Endothelial cell of umbilical vein (primary cell): ENCODE measurements at regions not wholly inside any gene's neighbourhood (a gene's known extent, or its start where the extent isn't known, plus 50 kb on each side); places are given as distances from the start of the nearest gene placed in this dataset.

Source experiments
- BruUV-seq: library from RNA; stranded (reverse); fragments of 400-500 nt; replicated peaks from 2 replicates; lab custom pipeline; 2021; lab: Mats Ljungman, UMichigan
- CTCF ChIA-PET: fragments of 300-600, 350-600 bp; sonication (Branson Sonifier 250); formaldehyde crosslinking; loops from one replicate; lab custom pipeline; 2021; ENCODE audit warnings: antibody characterized with exemption, inconsistent platforms; lab: Charles Lee
- POLR2A ChIA-PET: fragments of 300-600, 350-600 bp; sonication (Branson Sonifier 250); formaldehyde crosslinking; loops from one replicate; lab custom pipeline; 2021; ENCODE audit warnings: antibody characterized with exemption, inconsistent platforms; lab: Charles Lee
- DNase-seq: peaks from one replicate; pipeline ENCODE4 v3.0.0-alpha.2; 2011; ENCODE audit warnings: low read depth, low spot score
- FAIRE-seq: peaks from 2 replicates; lab custom pipeline; 2011; peaks lifted over from hg19 to GRCh38; lab: Jason Lieb, UNC
- H2AFZ ChIP-seq: 2 replicates; pipeline ENCODE4 v1.6.0; 2012; ENCODE audit warnings: low read depth, low read length, control low read depth, inconsistent platforms
- H3K27ac ChIP-seq: 2 replicates; pipeline ENCODE4 v1.5.1; 2011; ENCODE audit warnings: low read depth, mild to moderate bottlenecking, control low read depth, low read length, moderate library complexity; ENCODE audit not compliant: insufficient read depth
- H3K27me3 ChIP-seq, 2 experiments: 2 replicates each; pipeline versions ENCODE4 v1.6.0 to v1.6.1; 2011; ENCODE audit warnings: low read length in 2 of 2, mixed read lengths in 1 of 2; ENCODE audit not compliant: control insufficient read depth in 2 of 2, insufficient read depth in 2 of 2
- H3K36me3 ChIP-seq, 2 experiments: 2 replicates in 1 of 2; 3 replicates in 1 of 2; pipeline ENCODE4 v1.5.1; 2011; ENCODE audit warnings: low read length in 2 of 2, mild to moderate bottlenecking in 1 of 2, moderate library complexity in 1 of 2; ENCODE audit not compliant: control insufficient read depth in 2 of 2, insufficient read depth in 2 of 2; ENCODE audit errors: extremely low read depth in 1 of 2
- H3K4me1 ChIP-seq: 3 replicates; pipeline ENCODE4 v1.5.1; 2011; ENCODE audit warnings: mild to moderate bottlenecking, low read length; ENCODE audit not compliant: control insufficient read depth, insufficient read depth; ENCODE audit errors: extremely low read depth
- H3K4me2 ChIP-seq: 2 replicates; pipeline ENCODE4 v1.6.1; 2011; ENCODE audit warnings: low read length, control low read depth, mixed read lengths; ENCODE audit not compliant: insufficient read depth
- H3K4me3 ChIP-seq, 3 experiments: fragments of 200-600 bp in 1 of 3; sonication (generic), shearing (Covaris generic) in 1 of 3; replicated peaks in 1 of 3; 2 replicates each; pipeline ENCODE4 v1.5.1; 2011 to 2016; ENCODE audit warnings: control low read depth in 3 of 3, low read length in 3 of 3, mild to moderate bottlenecking in 2 of 3, inconsistent platforms in 1 of 3, low read depth in 1 of 3, moderate library complexity in 1 of 3; ENCODE audit not compliant: insufficient read depth in 1 of 3
- H3K79me2 ChIP-seq: 2 replicates; pipeline ENCODE4 v1.6.0; 2012; ENCODE audit warnings: low read length, inconsistent platforms; ENCODE audit not compliant: control insufficient read depth, insufficient read depth
- H3K9ac ChIP-seq: replicated peaks from 2 replicates; pipeline ENCODE3; 2011; ENCODE audit warnings: low read length, control low read depth; ENCODE audit not compliant: insufficient read depth; ENCODE audit errors: extremely low read depth
- H3K9me1 ChIP-seq: replicated peaks from 3 replicates; pipeline ENCODE4 v1.6.0; 2011; ENCODE audit warnings: mild to moderate bottlenecking, low read length; ENCODE audit not compliant: control insufficient read depth, insufficient read depth; ENCODE audit errors: extremely low read depth
- H3K9me3 ChIP-seq: replicated peaks from 2 replicates; pipeline ENCODE4 v1.5.1; 2012; ENCODE audit warnings: low read length, inconsistent platforms; ENCODE audit not compliant: control insufficient read depth, insufficient read depth
- H4K20me1 ChIP-seq: replicated peaks from 2 replicates; pipeline ENCODE3; 2011; ENCODE audit warnings: mild to moderate bottlenecking, low read length; ENCODE audit not compliant: control insufficient read depth, insufficient read depth; ENCODE audit errors: extremely low read depth
- EZH2 ChIP-seq: IDR thresholded peaks from 2 replicates; pipeline ENCODE4 v1.6.1; 2012; ENCODE audit warnings: borderline replicate concordance, low read depth, mild to moderate bottlenecking, moderate library complexity, low read length, inconsistent platforms; ENCODE audit not compliant: severe bottlenecking
- FOS ChIP-seq: IDR thresholded peaks from 2 replicates; pipeline ENCODE4 v1.6.1; 2011; ENCODE audit warnings: mild to moderate bottlenecking, low read length, moderate library complexity, borderline replicate concordance; ENCODE audit not compliant: insufficient read depth
- GATA2 ChIP-seq: IDR thresholded peaks from 2 replicates; pipeline ENCODE4 v1.7.0; 2011; ENCODE audit warnings: low read depth, mild to moderate bottlenecking, moderate library complexity, mixed read lengths, low read length; ENCODE audit not compliant: insufficient read length, insufficient read depth
- JUN ChIP-seq: IDR thresholded peaks from 2 replicates; pipeline ENCODE4 v1.6.1; 2011; ENCODE audit warnings: borderline replicate concordance, low read depth; ENCODE audit not compliant: insufficient read length, insufficient read depth
- MYC ChIP-seq: IDR thresholded peaks from one replicate; pipeline ENCODE4 v1.6.1; 2011; ENCODE audit warnings: mild to moderate bottlenecking, low read depth, low read length
- POLR2A ChIP-seq: IDR thresholded peaks from 2 replicates; pipeline ENCODE4 v1.6.1; 2012; ENCODE audit warnings: low read depth, mild to moderate bottlenecking, control low read depth, low read length
- POLR2AphosphoS5 ChIP-seq: IDR thresholded peaks from 2 replicates; pipeline ENCODE4 v1.6.1; 2012; ENCODE audit warnings: low read depth, mild to moderate bottlenecking, control low read depth, low read length, moderate library complexity; ENCODE audit not compliant: insufficient read depth
- dilution Hi-C: fragments of 300-500 bp; cut with MboI; formaldehyde crosslinking; loops from one replicate; pipeline ENCODE4 v1.15.0; 2019; ENCODE audit warnings: low sequenced_read_pairs; ENCODE audit not compliant: extremely low pct_ligation_motif_present
- intact Hi-C: fragments of 100-400 bp; cut with micrococcal nuclease; formaldehyde crosslinking; loops from one replicate; pipeline ENCODE4 v1.10.0; 2022
- TF ChIP-seq, protein P1 (sequence below): IDR thresholded peaks from 2 replicates; pipeline ENCODE4 v1.6.1; 2011; ENCODE audit not compliant: insufficient read depth, insufficient read length
- TF ChIP-seq, protein P2 (sequence below), 2 donors: IDR thresholded peaks; 1 replicate in 1 of 2; 2 replicates in 1 of 2; pipeline ENCODE4 v1.5.1; 2011; ENCODE audit warnings: low read length in 2 of 2, mild to moderate bottlenecking in 2 of 2, moderate library complexity in 2 of 2, control low read depth in 1 of 2, inconsistent platforms in 1 of 2, low read depth in 1 of 2; ENCODE audit not compliant: insufficient read depth in 1 of 2; ENCODE audit errors: extremely low read depth in 1 of 2

DNA sequence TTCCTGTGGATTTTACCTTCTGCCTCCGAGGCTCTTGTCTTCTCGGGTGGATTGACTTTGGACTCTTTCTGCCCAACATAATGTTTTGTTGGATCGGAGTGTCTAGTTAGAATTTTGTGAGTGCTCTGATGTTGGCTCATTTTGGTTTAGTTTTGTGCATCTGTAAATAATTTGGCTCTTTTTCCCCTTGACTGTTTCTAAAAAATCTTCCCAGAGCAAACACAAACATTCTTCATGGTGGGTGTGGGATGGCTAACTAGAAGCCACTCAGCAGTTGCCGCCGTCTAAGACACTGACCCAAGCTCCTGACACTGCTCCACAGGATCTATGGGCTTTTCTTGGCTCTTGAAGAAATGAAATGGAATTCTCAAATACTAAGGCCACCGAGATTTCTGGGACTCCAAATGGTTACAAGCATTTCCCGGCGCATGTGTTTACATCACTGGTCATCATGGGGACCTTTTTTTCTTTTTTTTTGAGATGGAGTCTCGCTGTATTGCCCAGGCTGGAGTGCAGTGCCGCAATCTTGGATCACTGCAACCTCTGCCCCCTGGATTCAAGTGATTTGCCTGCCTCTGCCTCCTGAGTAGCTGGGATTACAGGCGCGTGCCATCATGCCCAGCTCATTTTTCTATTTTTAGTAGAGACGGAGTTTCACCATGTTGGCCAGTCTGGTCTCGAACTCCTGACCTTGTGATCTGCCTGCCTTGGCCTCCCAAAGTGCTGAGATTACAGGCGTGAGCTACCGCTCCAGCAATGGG, 92.0 kb upstream of the FRMD1 start:
- no peaks in the 10 kb centered on the region for H3K9me1 ChIP-seq
- no peak overlapping the region for H2AFZ ChIP-seq
- no peaks in the 10 kb centered on the region for H3K27me3 ChIP-seq
- no peaks in the 10 kb centered on the region for H3K4me1 ChIP-seq
- peaks cover 4% of the 10 kb centered on the region for H3K9me3 ChIP-seq
- ChIA-PET POLR2A (no interaction called here), CTCF (no interaction called here)
- dilution Hi-C loops (no loop called here), intact Hi-C loops (no loop called here)
- H3K4me3 ChIP-seq = no peak overlapping the region
- no peak overlapping the region for H3K9ac ChIP-seq
- H3K4me2 ChIP-seq = no peak overlapping the region
- FAIRE-seq (no peak), DNase-seq (no peak)
- H3K36me3 ChIP-seq = no peaks in the 10 kb centered on the region
- H3K27ac ChIP-seq = no peak overlapping the region
- no peaks in the 10 kb centered on the region for H4K20me1 ChIP-seq
- no TSS peak for BruUV-seq
- H3K79me2 ChIP-seq = no peaks in the 10 kb centered on the region
- no peak for TF ChIP-seq FOS
- TF ChIP-seq JUN = no peak
- TF ChIP-seq POLR2A = no peak
- TF ChIP-seq MYC = no peak
- no peak for TF ChIP-seq POLR2AphosphoS5
- TF ChIP-seq GATA2 = no peak
- TF ChIP-seq, protein P1, sequence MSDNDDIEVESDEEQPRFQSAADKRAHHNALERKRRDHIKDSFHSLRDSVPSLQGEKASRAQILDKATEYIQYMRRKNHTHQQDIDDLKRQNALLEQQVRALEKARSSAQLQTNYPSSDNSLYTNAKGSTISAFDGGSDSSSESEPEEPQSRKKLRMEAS = no peak
- no peak for TF ChIP-seq EZH2

DNA sequence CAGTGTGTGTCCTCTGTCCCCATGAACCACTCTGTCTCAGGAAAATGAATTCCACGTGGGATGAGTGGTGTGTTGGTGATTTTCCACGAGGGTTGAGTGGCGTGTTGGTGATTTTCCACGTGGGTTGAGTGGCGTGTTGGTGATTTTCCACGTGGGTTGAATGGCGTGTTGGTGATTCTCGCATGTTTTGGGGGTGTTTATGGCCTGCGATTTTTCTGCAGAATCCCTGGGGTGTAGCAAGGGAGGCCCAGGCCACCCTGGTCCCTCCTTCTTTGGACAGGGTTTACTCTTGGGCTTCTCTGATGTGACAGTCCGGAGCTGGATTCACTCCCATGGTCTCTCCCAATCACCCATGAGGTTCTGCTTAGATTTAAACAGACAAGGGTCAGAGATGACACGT, 90.6 kb upstream of the FRMD1 start:
- no peaks in the 10 kb centered on the region for H3K4me1 ChIP-seq
- FAIRE-seq (no peak), DNase-seq (no peak)
- H3K27me3 ChIP-seq = no peaks in the 10 kb centered on the region
- no peak overlapping the region for H3K4me3 ChIP-seq
- peaks cover 4% of the 10 kb centered on the region for H3K9me3 ChIP-seq
- H4K20me1 ChIP-seq = no peaks in the 10 kb centered on the region
- H3K9ac ChIP-seq = no peak overlapping the region
- CTCF ChIA-PET = no interaction called here
- no peaks in the 10 kb centered on the region for H3K79me2 ChIP-seq
- no peak overlapping the region for H3K4me2 ChIP-seq
- intact Hi-C loops = no loop called here
- POLR2A ChIA-PET = no interaction called here
- no peak for TF ChIP-seq FOS
- TF ChIP-seq, protein P1 = no peak
- no peak for TF ChIP-seq GATA2
- no peak for TF ChIP-seq JUN
- TF ChIP-seq EZH2 = no peak
- no peak for TF ChIP-seq POLR2A
- no peak for TF ChIP-seq MYC
- TF ChIP-seq, protein P2, sequence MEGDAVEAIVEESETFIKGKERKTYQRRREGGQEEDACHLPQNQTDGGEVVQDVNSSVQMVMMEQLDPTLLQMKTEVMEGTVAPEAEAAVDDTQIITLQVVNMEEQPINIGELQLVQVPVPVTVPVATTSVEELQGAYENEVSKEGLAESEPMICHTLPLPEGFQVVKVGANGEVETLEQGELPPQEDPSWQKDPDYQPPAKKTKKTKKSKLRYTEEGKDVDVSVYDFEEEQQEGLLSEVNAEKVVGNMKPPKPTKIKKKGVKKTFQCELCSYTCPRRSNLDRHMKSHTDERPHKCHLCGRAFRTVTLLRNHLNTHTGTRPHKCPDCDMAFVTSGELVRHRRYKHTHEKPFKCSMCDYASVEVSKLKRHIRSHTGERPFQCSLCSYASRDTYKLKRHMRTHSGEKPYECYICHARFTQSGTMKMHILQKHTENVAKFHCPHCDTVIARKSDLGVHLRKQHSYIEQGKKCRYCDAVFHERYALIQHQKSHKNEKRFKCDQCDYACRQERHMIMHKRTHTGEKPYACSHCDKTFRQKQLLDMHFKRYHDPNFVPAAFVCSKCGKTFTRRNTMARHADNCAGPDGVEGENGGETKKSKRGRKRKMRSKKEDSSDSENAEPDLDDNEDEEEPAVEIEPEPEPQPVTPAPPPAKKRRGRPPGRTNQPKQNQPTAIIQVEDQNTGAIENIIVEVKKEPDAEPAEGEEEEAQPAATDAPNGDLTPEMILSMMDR (IDR thresholded peaks at IDR 0.05; ENCODE audit: extremely low read depth in 1 of 2, insufficient read depth in 1 of 2, low read depth in 1 of 2, low read length in 2 of 2) = no peak
- no peak for TF ChIP-seq POLR2AphosphoS5
- no peaks in the 10 kb centered on the region for H3K9me1 ChIP-seq
- no peak overlapping the region for H2AFZ ChIP-seq
- dilution Hi-C loops = no loop called here
- no peak overlapping the region for H3K27ac ChIP-seq
- BruUV-seq = no TSS peak
- H3K36me3 ChIP-seq = no peaks in the 10 kb centered on the region
